Caco-2 (cell line): ENCODE measurements at regions not wholly inside any gene's neighbourhood (a gene's known extent, or its start where the extent isn't known, plus 50 kb on each side); places are given as distances from the start of the nearest gene placed in this dataset.

Source experiments
- BruUV-seq: library from RNA; stranded (reverse); fragments of 400-500 nt; replicated peaks from 2 replicates; lab custom pipeline; 2021; lab: Mats Ljungman, UMichigan
- CTCF ChIA-PET: fragments of 300-600 bp; sonication (Branson Sonifier 250); formaldehyde crosslinking; loops from one replicate; lab custom pipeline; 2022; ENCODE audit warnings: antibody characterized with exemption; lab: Charles Lee
- POLR2A ChIA-PET: fragments of 300-600 bp; sonication (Branson Sonifier 250); formaldehyde crosslinking; loops from one replicate; lab custom pipeline; 2022; ENCODE audit warnings: antibody characterized with exemption; lab: Charles Lee
- DNase-seq, 2 experiments: peaks; one replicate each; pipeline versions ENCODE4 v3.0.0 to v3.0.0-alpha.2; 2020 to 2022
- H3K27me3 ChIP-seq: replicated peaks from 2 replicates; pipeline ENCODE4 v1.6.0; 2011; ENCODE audit warnings: low read length; ENCODE audit not compliant: control insufficient read depth, insufficient read depth
- H3K36me3 ChIP-seq: 2 replicates; pipeline ENCODE4 v1.5.1; 2011; ENCODE audit warnings: low read length; ENCODE audit not compliant: control insufficient read depth, insufficient read depth
- H3K4me1 ChIP-seq: fragments of 250-450 bp; sonication (Bioruptor Pico); 2 replicates; pipeline ENCODE4 v1.5.1; 2020; ENCODE audit warnings: mild to moderate bottlenecking
- H3K4me3 ChIP-seq: 2 replicates; pipeline ENCODE4 v1.5.1; 2011; ENCODE audit warnings: low read depth, mild to moderate bottlenecking, control low read depth, low read length
- H3K9me3 ChIP-seq: fragments of 250-450 bp; sonication (Bioruptor Pico); 2 replicates; pipeline ENCODE4 v1.5.1; 2020; ENCODE audit warnings: mild to moderate bottlenecking, moderate library complexity
- H3K27ac Mint-ChIP-seq: one replicate; pipeline ENCODE4 v1.8.0; 2022; ENCODE audit warnings: mixed read lengths; ENCODE audit not compliant: unreplicated experiment
- H3K27me3 Mint-ChIP-seq: one replicate; pipeline ENCODE4 v1.8.0; 2022; ENCODE audit warnings: mixed read lengths; ENCODE audit not compliant: insufficient read depth, unreplicated experiment
- H3K36me3 Mint-ChIP-seq: one replicate; pipeline ENCODE4 v1.8.0; 2022; ENCODE audit warnings: mild to moderate bottlenecking, mixed read lengths; ENCODE audit not compliant: insufficient read depth, unreplicated experiment
- H3K4me1 Mint-ChIP-seq: one replicate; pipeline ENCODE4 v1.8.0; 2022; ENCODE audit warnings: low read depth, mixed read lengths; ENCODE audit not compliant: unreplicated experiment
- H3K4me3 Mint-ChIP-seq: one replicate; pipeline ENCODE4 v1.8.0; 2022; ENCODE audit warnings: mild to moderate bottlenecking, moderate library complexity, mixed read lengths; ENCODE audit not compliant: unreplicated experiment
- H3K9me3 Mint-ChIP-seq: one replicate; pipeline ENCODE4 v1.8.0; 2022; ENCODE audit warnings: mixed read lengths; ENCODE audit not compliant: unreplicated experiment
- CTCF ChIP-seq, 2 experiments: fragments of 200-600 bp in 1 of 2; IDR thresholded peaks; 1 replicate in 1 of 2; 2 replicates in 1 of 2; pipeline versions ENCODE4 v1.5.1 to v1.8.0; 2011 to 2022; ENCODE audit warnings: antibody characterized with exemption in 1 of 2, control low read depth in 1 of 2, inconsistent platforms in 1 of 2, low read depth in 1 of 2, low read length in 1 of 2, mild to moderate bottlenecking in 1 of 2, moderate library complexity in 1 of 2; ENCODE audit not compliant: insufficient read depth in 1 of 2, severe bottlenecking in 1 of 2, unreplicated experiment in 1 of 2
- intact Hi-C: fragments of 100-400 bp; cut with micrococcal nuclease; formaldehyde crosslinking; loops from one replicate; pipeline ENCODE4 v1.10.0; 2022; ENCODE audit not compliant: unreplicated experiment

- ChIA-PET CTCF (no interaction called here), POLR2A (no interaction called here)
- no TSS peak for BruUV-seq
- Mint-ChIP-seq H3K27ac (no peak overlapping the region), H3K4me1 (peaks cover 15% of the 10 kb centered on the region), H3K9me3 (no peaks in the 10 kb centered on the region), H3K36me3 (no peaks in the 10 kb centered on the region), H3K4me3 (no peak overlapping the region), H3K27me3 (no peaks in the 10 kb centered on the region)
- H3K27me3 ChIP-seq: no peaks in the 10 kb centered on the region
- TF ChIP-seq CTCF (IDR thresholded peaks at IDR 0.05; ENCODE audit: insufficient read depth in 1 of 2, low read depth in 1 of 2, low read length in 1 of 2, severe bottlenecking in 1 of 2, unreplicated experiment in 1 of 2): no peak
- H3K9me3 ChIP-seq: no peaks in the 10 kb centered on the region; the same call in 1 of the 2 replicates
- no peak for DNase-seq
- peaks cover 14% of the 10 kb centered on the region for H3K4me1 ChIP-seq
- H3K36me3 ChIP-seq: no peaks in the 10 kb centered on the region
- intact Hi-C loops: no loop called here
- no peak overlapping the region for H3K4me3 ChIP-seq
These were observed 1255.7 kb downstream of the ADGRL3 start for GRCh38 chr4:62455871-62456270.

GRCh38 chr4:62454535-62454934 is 1254.4 kb downstream of the ADGRL3 start:
- no TSS peak for BruUV-seq

GRCh38 chr4:62450740-62451139 is 1250.6 kb downstream of the ADGRL3 start:
- no peaks in the 10 kb centered on the region for H3K27me3 ChIP-seq
- H3K27ac Mint-ChIP-seq: no peak overlapping the region

More at GRCh38 chr4:62454535-62454934, 1254.4 kb downstream of the ADGRL3 start:
- POLR2A ChIA-PET: no interaction called here
- peaks cover 14% of the 10 kb centered on the region for H3K4me1 ChIP-seq
- no peak overlapping the region for H3K27ac Mint-ChIP-seq
- TF ChIP-seq CTCF (IDR thresholded peaks at IDR 0.05; ENCODE audit: insufficient read depth in 1 of 2, low read depth in 1 of 2, low read length in 1 of 2, severe bottlenecking in 1 of 2, unreplicated experiment in 1 of 2): no peak
- no peaks in the 10 kb centered on the region for H3K9me3 Mint-ChIP-seq
- CTCF ChIA-PET: no interaction called here
- no peaks in the 10 kb centered on the region for H3K36me3 ChIP-seq
- peaks cover 7% of the 10 kb centered on the region for H3K4me1 Mint-ChIP-seq
- no peak for DNase-seq
- no peaks in the 10 kb centered on the region for H3K36me3 Mint-ChIP-seq
- H3K4me3 Mint-ChIP-seq: no peak overlapping the region
- no peaks in the 10 kb centered on the region; the same call in 1 of the 2 replicates for H3K9me3 ChIP-seq
- intact Hi-C loops: no loop called here
- H3K4me3 ChIP-seq: no peak overlapping the region
- H3K27me3 Mint-ChIP-seq: no peaks in the 10 kb centered on the region
- no peaks in the 10 kb centered on the region for H3K27me3 ChIP-seq

More at GRCh38 chr4:62450740-62451139, 1250.6 kb downstream of the ADGRL3 start:
- Mint-ChIP-seq H3K4me1 (no peaks in the 10 kb centered on the region), H3K9me3 (no peaks in the 10 kb centered on the region), H3K4me3 (no peak overlapping the region), H3K27me3 (no peaks in the 10 kb centered on the region), H3K36me3 (no peaks in the 10 kb centered on the region)
- DNase-seq: no peak
- Histone ChIP-seq H3K9me3 (no peaks in the 10 kb centered on the region; the same call in 1 of the 2 replicates), H3K36me3 (no peaks in the 10 kb centered on the region), H3K4me1 (no peaks in the 10 kb centered on the region), H3K4me3 (no peak overlapping the region)
- no TSS peak for BruUV-seq
- CTCF ChIA-PET: no interaction called here
- intact Hi-C loops: no loop called here
- TF ChIP-seq CTCF (IDR thresholded peaks at IDR 0.05; ENCODE audit: insufficient read depth in 1 of 2, low read depth in 1 of 2, low read length in 1 of 2, severe bottlenecking in 1 of 2, unreplicated experiment in 1 of 2): no peak
- POLR2A ChIA-PET: no interaction called here
